T-helper 1 cell treated with Interleukin-12 subunit alpha and Interleukin-12 subunit beta and Interleukin-4 antibody, amounts not matched to agents 30 ng/mL and 1 ng/mL, for 36 hours (primary cell): ENCODE measurements at regions not wholly inside any gene's neighbourhood (a gene's known extent, or its start where the extent isn't known, plus 50 kb on each side); places are given as distances from the start of the nearest gene placed in this dataset.

ENCODE experiments used
- intact Hi-C: fragments of 100-400 bp; cut with micrococcal nuclease; formaldehyde crosslinking; loops from one replicate; pipeline ENCODE4 v1.15.1; 2024

GRCh38 chr11:45446434-45446833 lies 160.3 kb upstream of the SYT13 start:
- intact Hi-C loops, result no loop called here

- intact Hi-C loops, result no loop called here
Observed at GRCh38 chr11:45444796-45445195, 158.7 kb upstream of the SYT13 start.

GRCh38 chr11:45440111-45440510 lies 154.0 kb upstream of the SYT13 start:
- intact Hi-C loops, result no loop called here

- intact Hi-C loops, result no loop called here
Observed at GRCh38 chr11:45436966-45437365, 150.8 kb upstream of the SYT13 start.

- intact Hi-C loops, result no loop called here
Observed at GRCh38 chr11:45436118-45436517, 150.0 kb upstream of the SYT13 start.

GRCh38 chr11:45435706-45436105 lies 149.6 kb upstream of the SYT13 start:
- intact Hi-C loops, result no loop called here

- intact Hi-C loops, result no loop called here
Observed at GRCh38 chr11:45432910-45433309, 146.8 kb upstream of the SYT13 start.

- intact Hi-C loops, result no loop called here
Observed at GRCh38 chr11:45432100-45432499, 146.0 kb upstream of the SYT13 start.

- intact Hi-C loops, result no loop called here
Observed at GRCh38 chr11:45431046-45432018, 145.2 kb upstream of the SYT13 start.

- intact Hi-C loops, result no loop called here
Observed at GRCh38 chr11:45430361-45430760, 144.2 kb upstream of the SYT13 start.

- intact Hi-C loops, result no loop called here
Observed at GRCh38 chr11:45429719-45430118, 143.6 kb upstream of the SYT13 start.

GRCh38 chr11:45428541-45429230 lies 142.5 kb upstream of the SYT13 start:
- intact Hi-C loops, result no loop called here

- intact Hi-C loops, result no loop called here
Observed at GRCh38 chr11:45428116-45428515, 142.0 kb upstream of the SYT13 start.

GRCh38 chr11:45424411-45425180 lies 138.5 kb upstream of the SYT13 start:
- intact Hi-C loops, result no loop called here

- intact Hi-C loops, result no loop called here
Observed at GRCh38 chr11:45423475-45424120, 137.5 kb upstream of the SYT13 start.

- intact Hi-C loops, result no loop called here
Observed at GRCh38 chr11:45423036-45423435, 136.9 kb upstream of the SYT13 start.

- intact Hi-C loops, result no loop called here
Observed at GRCh38 chr11:45414088-45414487, 127.9 kb upstream of the SYT13 start.

GRCh38 chr11:45413156-45413858 lies 127.2 kb upstream of the SYT13 start:
- intact Hi-C loops, result no loop called here

- intact Hi-C loops, result no loop called here
Observed at GRCh38 chr11:45412521-45412920, 126.4 kb upstream of the SYT13 start.

GRCh38 chr11:45412051-45412471 lies 125.9 kb upstream of the SYT13 start:
- intact Hi-C loops, result no loop called here
